PFSK-1 (cell line): ENCODE measurements at regions not wholly inside any gene's neighbourhood (a gene's known extent, or its start where the extent isn't known, plus 50 kb on each side); places are given as distances from the start of the nearest gene placed in this dataset.

ENCODE experiments used
- FOXP2 ChIP-seq: optimal IDR thresholded peaks from 2 replicates; pipeline ENCODE3; 2011; ENCODE audit warnings: borderline replicate concordance, control low read depth, inconsistent platforms; ENCODE audit not compliant: insufficient read depth; ENCODE audit errors: extremely low read length, extremely low read depth
- POLR2AphosphoS5 ChIP-seq: IDR thresholded peaks from 2 replicates; pipeline ENCODE4 v1.6.1; 2012; ENCODE audit warnings: low read depth, mild to moderate bottlenecking, control low read depth, low read length, moderate library complexity
- SIN3A ChIP-seq: IDR thresholded peaks from 2 replicates; pipeline ENCODE4 v1.6.1; 2012; ENCODE audit warnings: mild to moderate bottlenecking, low read length, moderate library complexity, borderline replicate concordance; ENCODE audit not compliant: insufficient read depth
- TAF1 ChIP-seq: IDR thresholded peaks from 2 replicates; pipeline ENCODE4 v1.6.1; 2012; ENCODE audit warnings: low read length, control low read depth, borderline replicate concordance; ENCODE audit not compliant: insufficient read depth
- TF ChIP-seq, protein P1 (sequence below), 2 experiments: IDR thresholded peaks; 2 replicates each; pipeline versions ENCODE4 v1.6.1 to v1.8.0; 2011 to 2012; ENCODE audit warnings: low read depth in 2 of 2, low read length in 2 of 2, control low read depth in 1 of 2, inconsistent platforms in 1 of 2, mild to moderate bottlenecking in 1 of 2, moderate library complexity in 1 of 2; ENCODE audit not compliant: insufficient read depth in 1 of 2

DNA sequence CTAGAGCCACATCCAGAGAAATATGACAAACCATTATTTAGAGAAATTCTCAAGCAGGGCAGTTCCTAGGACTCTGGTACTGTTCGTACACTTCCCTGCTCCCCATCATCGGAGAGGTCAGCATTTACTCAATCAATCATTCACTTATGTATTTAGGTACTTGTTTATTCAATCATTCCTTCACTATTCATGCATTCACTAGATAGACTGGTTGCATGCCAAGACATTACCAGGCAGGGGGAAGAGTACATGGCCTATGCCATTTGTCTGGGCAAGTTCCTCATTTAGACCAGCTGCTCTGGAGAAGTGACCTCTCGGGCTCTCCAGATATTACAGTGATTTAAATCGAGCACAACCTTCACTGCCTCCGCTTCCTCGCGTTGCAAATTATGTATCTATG is 603.4 kb downstream of the KCNJ2 start:
- TF ChIP-seq, protein P1, sequence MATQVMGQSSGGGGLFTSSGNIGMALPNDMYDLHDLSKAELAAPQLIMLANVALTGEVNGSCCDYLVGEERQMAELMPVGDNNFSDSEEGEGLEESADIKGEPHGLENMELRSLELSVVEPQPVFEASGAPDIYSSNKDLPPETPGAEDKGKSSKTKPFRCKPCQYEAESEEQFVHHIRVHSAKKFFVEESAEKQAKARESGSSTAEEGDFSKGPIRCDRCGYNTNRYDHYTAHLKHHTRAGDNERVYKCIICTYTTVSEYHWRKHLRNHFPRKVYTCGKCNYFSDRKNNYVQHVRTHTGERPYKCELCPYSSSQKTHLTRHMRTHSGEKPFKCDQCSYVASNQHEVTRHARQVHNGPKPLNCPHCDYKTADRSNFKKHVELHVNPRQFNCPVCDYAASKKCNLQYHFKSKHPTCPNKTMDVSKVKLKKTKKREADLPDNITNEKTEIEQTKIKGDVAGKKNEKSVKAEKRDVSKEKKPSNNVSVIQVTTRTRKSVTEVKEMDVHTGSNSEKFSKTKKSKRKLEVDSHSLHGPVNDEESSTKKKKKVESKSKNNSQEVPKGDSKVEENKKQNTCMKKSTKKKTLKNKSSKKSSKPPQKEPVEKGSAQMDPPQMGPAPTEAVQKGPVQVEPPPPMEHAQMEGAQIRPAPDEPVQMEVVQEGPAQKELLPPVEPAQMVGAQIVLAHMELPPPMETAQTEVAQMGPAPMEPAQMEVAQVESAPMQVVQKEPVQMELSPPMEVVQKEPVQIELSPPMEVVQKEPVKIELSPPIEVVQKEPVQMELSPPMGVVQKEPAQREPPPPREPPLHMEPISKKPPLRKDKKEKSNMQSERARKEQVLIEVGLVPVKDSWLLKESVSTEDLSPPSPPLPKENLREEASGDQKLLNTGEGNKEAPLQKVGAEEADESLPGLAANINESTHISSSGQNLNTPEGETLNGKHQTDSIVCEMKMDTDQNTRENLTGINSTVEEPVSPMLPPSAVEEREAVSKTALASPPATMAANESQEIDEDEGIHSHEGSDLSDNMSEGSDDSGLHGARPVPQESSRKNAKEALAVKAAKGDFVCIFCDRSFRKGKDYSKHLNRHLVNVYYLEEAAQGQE (IDR thresholded peaks at IDR 0.05; ENCODE audit: insufficient read depth in 1 of 2, low read depth in 2 of 2, low read length in 2 of 2): no peak
- no peak for TF ChIP-seq POLR2AphosphoS5
- no peak for TF ChIP-seq TAF1
- TF ChIP-seq SIN3A: no peak
- no peak for TF ChIP-seq FOXP2
